ENCODE measurements at regions not wholly inside any gene's neighbourhood (a gene's known extent, or its start where the extent isn't known, plus 50 kb on each side); places are given as distances from the start of the nearest gene placed in this dataset.

DNA sequence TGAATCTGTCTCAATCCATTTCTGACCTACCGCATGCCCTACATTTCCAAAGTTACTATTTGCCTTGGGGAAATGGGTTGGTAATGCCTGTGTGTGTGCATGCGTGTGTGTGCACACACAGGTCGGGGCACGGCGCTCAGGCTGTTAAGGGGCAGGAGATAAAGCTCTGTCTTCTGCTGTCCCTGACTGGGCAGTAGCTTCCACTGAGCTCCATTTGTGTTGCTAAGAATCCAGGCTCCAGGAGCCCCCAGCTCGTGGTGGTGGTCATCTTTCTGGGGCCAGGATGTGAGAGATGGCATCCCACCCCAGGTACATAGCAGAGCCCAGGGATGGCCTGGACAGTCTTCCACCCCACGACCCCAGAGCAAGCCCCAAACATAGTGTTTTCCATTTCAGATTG, 66.7 kb upstream of the HS6ST1 start:
- TF ChIP-seq, protein P1, sequence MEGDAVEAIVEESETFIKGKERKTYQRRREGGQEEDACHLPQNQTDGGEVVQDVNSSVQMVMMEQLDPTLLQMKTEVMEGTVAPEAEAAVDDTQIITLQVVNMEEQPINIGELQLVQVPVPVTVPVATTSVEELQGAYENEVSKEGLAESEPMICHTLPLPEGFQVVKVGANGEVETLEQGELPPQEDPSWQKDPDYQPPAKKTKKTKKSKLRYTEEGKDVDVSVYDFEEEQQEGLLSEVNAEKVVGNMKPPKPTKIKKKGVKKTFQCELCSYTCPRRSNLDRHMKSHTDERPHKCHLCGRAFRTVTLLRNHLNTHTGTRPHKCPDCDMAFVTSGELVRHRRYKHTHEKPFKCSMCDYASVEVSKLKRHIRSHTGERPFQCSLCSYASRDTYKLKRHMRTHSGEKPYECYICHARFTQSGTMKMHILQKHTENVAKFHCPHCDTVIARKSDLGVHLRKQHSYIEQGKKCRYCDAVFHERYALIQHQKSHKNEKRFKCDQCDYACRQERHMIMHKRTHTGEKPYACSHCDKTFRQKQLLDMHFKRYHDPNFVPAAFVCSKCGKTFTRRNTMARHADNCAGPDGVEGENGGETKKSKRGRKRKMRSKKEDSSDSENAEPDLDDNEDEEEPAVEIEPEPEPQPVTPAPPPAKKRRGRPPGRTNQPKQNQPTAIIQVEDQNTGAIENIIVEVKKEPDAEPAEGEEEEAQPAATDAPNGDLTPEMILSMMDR (IDR thresholded peaks at IDR 0.05; ENCODE audit: poor library complexity), result no peak
- TF ChIP-seq EZH2 (IDR thresholded peaks at IDR 0.05; ENCODE audit: borderline replicate concordance), result no peak
